PC-9 (cell line): ENCODE measurements at regions not wholly inside any gene's neighbourhood (a gene's known extent, or its start where the extent isn't known, plus 50 kb on each side); places are given as distances from the start of the nearest gene placed in this dataset.

ENCODE experiments used
- BruUV-seq: library from RNA; stranded (reverse); fragments of 400-500 nt; replicated peaks from 2 replicates; lab custom pipeline; 2021; lab: Mats Ljungman, UMichigan
- CTCF ChIA-PET: fragments of 300-600 bp; sonication (Branson Sonifier 250); formaldehyde crosslinking; loops from one replicate; lab custom pipeline; 2022; ENCODE audit warnings: antibody characterized with exemption; lab: Charles Lee
- POLR2A ChIA-PET: fragments of 300-600 bp; sonication (Branson Sonifier 250); formaldehyde crosslinking; loops from one replicate; lab custom pipeline; 2022; ENCODE audit warnings: antibody characterized with exemption; ENCODE audit not compliant: unreplicated experiment; lab: Charles Lee
- DNase-seq, 2 experiments: peaks; one replicate each; pipeline versions ENCODE4 v3.0.0 to v3.0.0-alpha.2; 2015 to 2022; ENCODE audit warnings: mixed read lengths in 1 of 2
- H2AFZ ChIP-seq: fragments of 200-600 bp; sonication (generic); 2 replicates; pipeline ENCODE4 v1.8.1; 2017; ENCODE audit warnings: antibody characterized with exemption
- H3F3A ChIP-seq: fragments of 200-600 bp; sonication (generic); 2 replicates; pipeline ENCODE4 v1.8.1; 2017; ENCODE audit warnings: antibody characterized with exemption, mild to moderate bottlenecking, low read depth; ENCODE audit not compliant: insufficient read depth
- H3K27ac ChIP-seq: fragments of 200-600 bp; sonication (generic); 2 replicates; pipeline ENCODE4 v1.6.1; 2016; ENCODE audit warnings: mixed run types
- H3K27me3 ChIP-seq: fragments of 200-600 bp; sonication (generic); 2 replicates; pipeline ENCODE4 v1.6.1; 2016; ENCODE audit warnings: low read depth, mixed run types; ENCODE audit not compliant: insufficient read depth
- H3K36me3 ChIP-seq: fragments of 200-600 bp; sonication (generic); 2 replicates; pipeline ENCODE4 v1.6.1; 2016; ENCODE audit warnings: low read depth, mixed run types
- H3K4me1 ChIP-seq: fragments of 200-600 bp; sonication (generic); replicated peaks from 2 replicates; pipeline ENCODE4 v1.6.1; 2016; ENCODE audit warnings: mixed run types; ENCODE audit not compliant: insufficient read depth
- H3K4me2 ChIP-seq: fragments of 200-600 bp; sonication (generic); 2 replicates; pipeline ENCODE4 v1.6.1; 2017; ENCODE audit warnings: mixed run types
- H3K4me3 ChIP-seq: fragments of 200-600 bp; sonication (generic); 2 replicates; pipeline ENCODE4 v1.6.1; 2016; ENCODE audit warnings: mixed run types
- H3K79me2 ChIP-seq: fragments of 200-600 bp; sonication (generic); 2 replicates; pipeline ENCODE4 v1.6.1; 2017; ENCODE audit warnings: low read depth, mixed run types
- H3K9me2 ChIP-seq: fragments of 200-600 bp; sonication (generic); 2 replicates; pipeline ENCODE4 v1.8.1; 2017; ENCODE audit warnings: mild to moderate bottlenecking; ENCODE audit not compliant: insufficient read depth
- H3K9me3 ChIP-seq: fragments of 200-600 bp; sonication (generic); 2 replicates; pipeline ENCODE4 v1.8.1; 2016; ENCODE audit warnings: low read depth; ENCODE audit not compliant: insufficient read depth
- H4K20me1 ChIP-seq: fragments of 200-600 bp; sonication (generic); 2 replicates; pipeline ENCODE4 v1.8.1; 2017; ENCODE audit not compliant: insufficient read depth
- EZH2 ChIP-seq: fragments of 200-600 bp; sonication (generic); IDR thresholded peaks from 2 replicates; pipeline ENCODE4 v1.8.0; 2017; ENCODE audit warnings: antibody characterized with exemption, low read depth
- intact Hi-C: fragments of 100-400 bp; cut with micrococcal nuclease; formaldehyde crosslinking; loops from one replicate; pipeline ENCODE4 v1.10.0; 2022; ENCODE audit not compliant: unreplicated experiment
- TF ChIP-seq, protein P1 (sequence below): fragments of 200-600 bp; sonication (generic); conservative IDR thresholded peaks from 2 replicates; pipeline ENCODE4 v1.6.1; 2017; ENCODE audit warnings: mixed run types, antibody characterized with exemption, mild to moderate bottlenecking, moderate library complexity

DNA sequence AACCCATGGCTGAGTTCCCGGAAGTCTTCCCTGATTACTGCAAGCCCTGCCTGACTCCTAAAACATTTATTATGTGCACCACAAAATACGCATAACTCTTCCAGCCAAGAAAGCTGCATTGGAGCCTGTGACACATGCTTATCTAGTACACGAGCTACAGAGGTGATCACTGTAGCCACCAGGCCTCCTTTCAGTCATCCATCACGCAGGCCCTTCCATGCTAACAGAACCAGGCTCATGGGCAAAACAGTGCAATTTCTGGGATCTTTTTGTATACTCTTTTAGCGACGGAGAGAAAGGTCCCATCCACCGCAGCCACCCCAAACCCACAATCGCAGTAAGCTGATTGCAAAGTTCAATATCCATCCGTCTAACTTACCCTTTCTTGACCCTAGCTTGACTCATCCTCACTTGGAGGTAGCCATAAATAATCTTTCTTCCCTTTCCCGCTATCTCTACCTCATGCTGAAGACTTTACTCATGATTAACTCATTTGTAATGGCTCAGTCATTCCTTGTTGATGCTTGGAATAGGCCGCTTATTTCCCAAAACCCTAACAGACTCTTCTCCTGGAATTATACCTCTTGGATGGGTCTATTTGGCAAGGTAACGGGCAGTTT, 1203.5 kb downstream of the TYW1 start:
- Histone ChIP-seq H3K4me1 (no peaks in the 10 kb centered on the region), H3K36me3 (no peaks in the 10 kb centered on the region), H3K79me2 (no peaks in the 10 kb centered on the region), H3K4me2 (no peak overlapping the region), H3K9me3 (no peaks in the 10 kb centered on the region), H3F3A (no peaks in the 10 kb centered on the region), H4K20me1 (no peaks in the 10 kb centered on the region), H3K27me3 (no peaks in the 10 kb centered on the region), H3K4me3 (no peak overlapping the region), H3K9me2 (no peaks in the 10 kb centered on the region), H3K27ac (no peak overlapping the region), H2AFZ (no peak overlapping the region)
- intact Hi-C loops, result no loop called here
- no peak for DNase-seq
- no peak for TF ChIP-seq EZH2
- TF ChIP-seq, protein P1, sequence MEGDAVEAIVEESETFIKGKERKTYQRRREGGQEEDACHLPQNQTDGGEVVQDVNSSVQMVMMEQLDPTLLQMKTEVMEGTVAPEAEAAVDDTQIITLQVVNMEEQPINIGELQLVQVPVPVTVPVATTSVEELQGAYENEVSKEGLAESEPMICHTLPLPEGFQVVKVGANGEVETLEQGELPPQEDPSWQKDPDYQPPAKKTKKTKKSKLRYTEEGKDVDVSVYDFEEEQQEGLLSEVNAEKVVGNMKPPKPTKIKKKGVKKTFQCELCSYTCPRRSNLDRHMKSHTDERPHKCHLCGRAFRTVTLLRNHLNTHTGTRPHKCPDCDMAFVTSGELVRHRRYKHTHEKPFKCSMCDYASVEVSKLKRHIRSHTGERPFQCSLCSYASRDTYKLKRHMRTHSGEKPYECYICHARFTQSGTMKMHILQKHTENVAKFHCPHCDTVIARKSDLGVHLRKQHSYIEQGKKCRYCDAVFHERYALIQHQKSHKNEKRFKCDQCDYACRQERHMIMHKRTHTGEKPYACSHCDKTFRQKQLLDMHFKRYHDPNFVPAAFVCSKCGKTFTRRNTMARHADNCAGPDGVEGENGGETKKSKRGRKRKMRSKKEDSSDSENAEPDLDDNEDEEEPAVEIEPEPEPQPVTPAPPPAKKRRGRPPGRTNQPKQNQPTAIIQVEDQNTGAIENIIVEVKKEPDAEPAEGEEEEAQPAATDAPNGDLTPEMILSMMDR, result no peak
- CTCF ChIA-PET, result no interaction called here
- BruUV-seq, result no TSS peak
- POLR2A ChIA-PET, result no interaction called here

- Histone ChIP-seq H2AFZ (no peak overlapping the region), H3K79me2 (no peaks in the 10 kb centered on the region), H3K4me3 (no peak overlapping the region), H3K4me1 (no peaks in the 10 kb centered on the region), H3K36me3 (no peaks in the 10 kb centered on the region), H3K27me3 (no peaks in the 10 kb centered on the region), H3K4me2 (no peak overlapping the region), H3K9me2 (no peaks in the 10 kb centered on the region), H4K20me1 (no peaks in the 10 kb centered on the region), H3K27ac (no peak overlapping the region), H3F3A (no peaks in the 10 kb centered on the region), H3K9me3 (no peaks in the 10 kb centered on the region)
- TF ChIP-seq, protein P1, result no peak
- no peak for TF ChIP-seq EZH2
- POLR2A ChIA-PET, result no interaction called here
- no peak for DNase-seq
- BruUV-seq, result no TSS peak
- intact Hi-C loops, result no loop called here
- CTCF ChIA-PET, result no interaction called here
Measured at GRCh38 chr7:68203251-68203650, 1206.6 kb downstream of the TYW1 start.

GRCh38 chr7:68205826-68206225, 1209.2 kb downstream of the TYW1 start:
- Histone ChIP-seq H3K9me3 (no peaks in the 10 kb centered on the region), H3F3A (no peaks in the 10 kb centered on the region), H3K27me3 (no peaks in the 10 kb centered on the region), H2AFZ (no peak overlapping the region), H3K4me2 (no peak overlapping the region), H3K9me2 (no peaks in the 10 kb centered on the region), H3K4me1 (no peaks in the 10 kb centered on the region), H3K4me3 (no peak overlapping the region), H3K79me2 (no peaks in the 10 kb centered on the region), H3K27ac (no peak overlapping the region), H3K36me3 (no peaks in the 10 kb centered on the region), H4K20me1 (no peaks in the 10 kb centered on the region)
- ChIA-PET CTCF (no interaction called here), POLR2A (no interaction called here)
- TF ChIP-seq, protein P1, result no peak
- TF ChIP-seq EZH2, result no peak
- no TSS peak for BruUV-seq
- intact Hi-C loops, result no loop called here
- no peak for DNase-seq
